ENCODE measurements at regions not wholly inside any gene's neighbourhood (a gene's known extent, or its start where the extent isn't known, plus 50 kb on each side); places are given as distances from the start of the nearest gene placed in this dataset.
"Not testable (repeated sequence)": the region's sequence is repeated elsewhere in the genome, so short reads cannot be mapped to it uniquely, and the experiment has no call there.

DNA sequence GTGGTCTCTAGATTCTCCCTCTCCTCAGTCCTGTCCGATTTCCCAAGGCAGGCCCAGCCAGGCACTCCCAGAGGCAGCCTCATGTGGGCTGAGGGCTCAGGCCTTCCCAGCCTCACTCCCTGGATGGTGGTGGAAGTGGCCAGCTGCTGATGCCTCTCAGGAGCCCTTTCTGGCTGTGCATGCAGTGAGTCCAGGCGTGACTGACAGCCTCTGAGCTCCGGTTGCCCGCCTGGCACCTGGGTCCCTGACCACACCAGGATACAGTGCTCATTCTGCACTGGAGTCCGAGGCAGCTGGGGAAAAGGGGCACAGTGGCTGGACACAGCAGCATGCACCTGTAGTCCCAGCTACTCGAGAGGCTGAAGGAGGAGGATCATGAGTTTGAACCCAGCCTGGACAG is 132.6 kb downstream of the CUL2 start:
- no peak for DNase-seq

DNA sequence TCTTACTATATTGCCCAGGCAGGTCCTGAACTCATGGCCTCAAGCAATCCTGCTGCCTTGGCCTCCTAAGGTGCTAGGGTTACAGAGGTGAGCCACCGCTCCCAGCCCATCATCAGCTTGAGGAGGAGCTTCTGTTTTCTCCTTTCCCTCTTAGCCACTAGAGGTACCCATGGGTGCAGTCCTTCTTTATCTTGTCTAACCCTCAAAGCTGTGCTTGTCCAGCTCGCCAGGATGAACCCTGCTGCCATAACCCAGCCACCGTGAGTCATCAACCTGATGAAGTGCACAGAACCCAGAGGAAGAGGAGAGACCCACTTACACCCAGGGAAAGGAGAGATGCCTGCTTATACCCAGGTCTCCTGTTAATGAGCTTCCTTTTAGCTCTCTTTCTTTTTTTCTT is 133.4 kb downstream of the CUL2 start:
- no peak for DNase-seq

DNA sequence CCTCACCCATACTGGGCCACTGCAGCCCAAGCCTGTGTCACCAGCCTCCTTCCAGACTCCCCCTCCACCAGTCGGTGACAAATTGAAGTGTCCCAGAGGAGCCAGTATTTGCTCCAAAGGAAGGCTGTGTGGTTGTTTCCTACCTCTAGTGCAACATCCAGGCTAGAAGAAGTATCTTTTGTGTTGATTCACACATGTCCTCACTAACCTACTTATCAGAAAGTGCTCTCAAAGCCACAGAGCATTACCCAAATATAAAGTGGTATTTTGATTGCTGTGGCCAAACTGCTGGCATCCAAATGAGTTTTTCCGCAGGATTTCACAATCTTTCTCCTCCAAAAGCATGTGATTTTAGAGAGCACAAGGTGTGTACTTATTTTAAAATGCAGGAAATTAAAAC is 134.8 kb downstream of the CUL2 start:
- DNase-seq, result no peak

DNA sequence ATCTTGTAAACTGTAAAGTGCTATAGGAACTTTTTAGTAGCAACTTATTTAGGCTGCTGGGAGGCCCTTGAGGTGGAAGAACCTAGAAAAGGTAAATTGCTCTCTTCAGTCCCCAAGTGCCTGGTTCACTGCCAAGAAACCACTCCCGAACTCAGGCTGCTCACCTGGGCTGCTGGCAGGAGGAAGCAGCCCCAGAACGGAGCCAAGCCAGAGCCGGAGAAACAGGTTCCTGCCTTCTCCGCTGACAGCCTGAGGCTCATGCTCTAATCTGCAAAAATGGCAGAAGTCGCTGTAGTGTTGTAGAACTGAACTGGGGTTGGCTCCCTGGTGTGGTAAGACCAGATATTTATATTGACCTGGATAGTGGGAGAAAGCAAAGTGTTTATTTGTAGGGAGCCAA is 136.0 kb downstream of the CUL2 start:
- DNase-seq, result no peak

DNA sequence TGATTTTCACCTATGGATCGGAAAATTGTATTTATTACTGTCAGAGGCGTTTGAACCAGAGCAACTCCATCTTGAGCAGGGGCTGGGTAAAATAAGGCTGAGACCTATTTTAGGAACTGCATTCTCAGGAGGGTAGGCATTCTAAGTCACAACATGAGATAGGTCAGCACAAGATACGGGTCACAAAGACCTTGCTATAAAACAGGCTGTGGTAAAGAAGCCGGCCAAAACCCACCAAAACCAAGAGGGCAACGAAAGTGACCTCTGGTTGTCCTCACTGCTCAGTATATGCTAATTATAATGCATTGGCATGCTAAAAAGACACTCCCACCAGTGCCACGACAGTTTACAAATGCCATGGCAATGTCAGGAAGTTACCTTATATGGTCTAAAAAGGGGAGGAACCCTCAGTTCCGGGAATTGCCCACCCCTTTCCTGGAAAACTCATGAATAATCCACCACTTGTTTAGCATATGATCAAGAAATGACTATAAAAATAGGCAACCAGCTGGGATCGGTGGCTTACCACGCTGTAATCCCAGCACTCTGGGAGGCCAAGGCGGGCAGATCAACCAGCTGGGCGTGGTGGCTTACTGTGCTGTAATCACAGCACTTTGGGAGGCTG is 136.3 kb upstream of the PARD3 start:
- DNase-seq, result peak; percentile 42

DNA sequence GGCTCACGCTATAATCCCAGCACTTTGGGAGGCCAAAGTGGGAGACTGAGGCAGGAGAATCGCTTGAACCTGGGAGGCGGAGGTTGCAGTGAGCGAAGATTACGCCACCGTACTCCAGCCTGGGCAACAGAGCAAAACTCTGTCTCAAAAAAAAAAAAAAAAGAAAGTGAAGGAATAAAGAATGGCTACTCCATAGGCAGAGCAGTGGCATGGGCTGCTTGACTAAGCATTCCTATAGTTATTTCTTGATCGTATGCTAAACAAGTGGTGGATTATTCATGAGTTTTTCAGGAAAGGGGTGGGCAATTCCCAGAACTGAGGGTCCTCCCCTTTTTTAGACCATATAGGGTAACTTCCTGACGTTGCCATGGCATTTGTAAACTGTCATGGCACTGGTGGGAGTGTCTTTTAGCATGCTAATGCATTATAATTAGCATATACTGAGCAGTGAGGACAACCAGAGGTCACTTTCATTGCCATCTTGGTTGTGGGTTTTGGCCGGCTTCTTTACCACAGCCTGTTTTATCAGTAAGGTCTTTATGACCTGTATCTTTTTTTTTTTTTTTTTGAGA is 130.9 kb upstream of the PARD3 start:
- DNase-seq, result not testable (repeated sequence)

DNA sequence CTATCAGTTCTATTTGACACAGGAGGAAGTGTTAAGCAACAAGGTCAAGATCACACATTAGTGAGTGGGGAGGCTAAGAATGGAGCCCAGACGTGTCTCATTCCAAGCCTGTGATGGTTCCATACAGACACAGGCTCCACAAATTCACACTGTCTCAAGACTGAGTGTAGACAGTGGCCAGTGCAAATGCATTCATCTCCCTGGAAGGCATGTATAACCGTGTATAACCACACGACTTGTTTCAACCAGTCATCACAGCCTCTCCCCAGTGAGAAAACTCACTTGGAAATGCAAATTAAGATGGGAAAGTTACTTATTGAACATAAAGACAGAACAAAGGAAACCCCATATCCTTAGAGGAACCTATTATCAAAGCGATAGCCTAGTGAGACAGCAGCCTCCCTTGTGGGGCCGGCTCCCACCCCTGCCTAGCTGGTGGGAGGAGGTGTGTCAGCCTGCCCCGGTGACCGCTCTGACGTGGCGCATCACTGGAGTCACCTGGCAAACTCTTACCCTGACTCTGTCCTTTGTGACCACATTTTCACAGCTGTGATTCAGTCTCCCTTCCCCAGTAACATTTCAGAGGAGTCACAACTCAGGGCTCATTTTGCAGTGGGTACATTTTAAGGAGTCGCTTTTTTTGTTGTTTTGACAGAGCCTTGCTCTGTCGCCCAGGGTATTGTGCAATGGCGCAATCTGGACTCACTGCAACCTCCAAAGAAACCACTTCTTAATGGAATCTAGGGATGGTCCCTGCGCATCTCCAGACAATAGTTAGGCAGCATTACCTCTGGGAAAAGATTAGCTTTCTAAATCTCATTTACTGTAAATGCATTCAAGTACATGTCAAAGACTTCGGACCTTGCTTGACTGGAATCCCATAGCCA is 126.6 kb upstream of the PARD3 start:
- peak; percentile 13 for DNase-seq

DNA sequence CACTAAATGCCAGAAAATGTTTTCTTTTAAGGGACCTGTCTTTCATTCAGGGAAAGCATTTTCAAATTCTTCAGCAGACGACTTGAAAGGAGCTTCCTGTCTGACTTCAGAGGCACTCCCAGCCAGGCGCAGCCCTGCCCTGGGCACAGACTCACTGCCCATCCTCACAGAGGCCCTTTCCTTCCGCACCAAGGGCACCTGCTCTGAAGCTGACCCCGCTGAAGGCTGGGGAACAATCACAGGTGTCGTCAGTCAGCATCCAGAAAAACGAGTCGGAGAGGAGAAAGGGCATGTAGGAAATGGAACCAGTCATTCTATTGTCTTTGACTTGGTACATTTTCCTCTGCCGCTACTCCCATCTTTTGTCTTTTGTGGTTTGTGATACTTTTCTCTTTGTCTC is 125.3 kb upstream of the PARD3 start:
- no peak for DNase-seq

DNA sequence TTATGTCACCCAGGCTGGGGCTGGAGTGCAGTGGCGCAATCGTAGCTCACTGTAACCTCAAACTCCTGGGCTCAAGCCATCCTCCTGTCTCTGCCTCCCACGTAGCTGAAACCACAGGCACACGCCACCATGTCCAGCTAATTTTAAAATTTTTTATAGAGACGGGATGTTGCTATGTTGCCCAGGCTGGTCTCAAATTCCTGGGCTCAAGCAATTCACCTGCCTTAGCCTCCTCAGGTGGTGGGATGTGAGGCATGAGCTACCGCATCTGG is 123.2 kb upstream of the PARD3 start:
- DNase-seq, result peak; percentile 22

DNA sequence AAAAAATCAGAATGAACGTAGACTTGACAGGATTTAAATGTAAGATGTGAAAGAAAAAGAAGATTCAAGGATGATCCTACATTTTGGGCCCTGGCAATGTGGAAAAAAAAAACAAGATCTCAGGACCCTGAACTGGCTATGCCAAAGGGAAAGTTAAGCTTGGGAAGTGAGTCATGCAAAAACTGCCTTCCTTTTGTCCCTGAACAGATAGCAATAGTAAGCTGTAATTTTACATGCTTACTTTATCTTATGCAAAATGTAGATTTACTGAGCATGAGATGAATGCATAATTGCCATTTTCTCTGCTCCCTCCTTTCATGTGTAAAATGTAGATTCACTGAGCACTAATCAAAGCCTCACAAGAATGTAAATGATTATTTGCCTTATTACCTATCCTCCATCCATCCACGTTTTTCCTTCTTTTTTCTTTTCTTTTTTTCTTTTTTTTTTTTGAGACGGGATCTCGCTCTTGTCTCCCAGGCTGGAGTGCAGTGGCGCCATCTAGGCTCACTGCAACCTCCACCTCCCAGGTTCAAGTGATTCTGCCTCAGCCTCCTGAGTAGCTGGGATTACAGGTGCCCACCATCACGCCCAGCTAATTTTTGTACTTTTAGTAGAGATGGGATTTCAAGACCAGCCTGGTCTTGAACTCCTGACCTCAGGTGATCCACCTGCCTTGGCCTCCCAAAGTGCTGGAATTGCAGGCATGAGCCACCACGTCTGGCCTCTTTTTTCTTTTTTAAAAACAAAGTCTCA is 122.7 kb upstream of the PARD3 start:
- DNase-seq, result peak; percentile 30

DNA sequence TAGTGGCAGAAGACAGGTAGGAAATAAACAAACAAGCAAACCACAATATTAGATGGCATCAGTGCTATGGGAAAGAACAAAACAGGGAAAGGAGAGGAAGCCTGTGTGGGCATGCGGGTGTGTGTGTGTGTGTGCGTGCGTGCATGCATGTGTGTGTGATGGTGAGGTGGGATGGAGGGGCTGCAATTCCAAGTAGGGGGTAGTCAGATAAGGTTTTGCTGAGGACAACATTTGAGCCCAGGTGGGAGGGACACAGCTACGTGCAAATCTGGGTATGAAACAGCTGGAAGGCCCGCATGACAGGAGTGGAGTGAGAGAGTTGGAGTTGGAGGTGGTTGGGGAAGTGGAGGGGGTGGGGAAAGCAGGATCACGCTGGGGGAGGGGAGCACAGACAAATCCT is 121.0 kb upstream of the PARD3 start:
- DNase-seq, result no peak

DNA sequence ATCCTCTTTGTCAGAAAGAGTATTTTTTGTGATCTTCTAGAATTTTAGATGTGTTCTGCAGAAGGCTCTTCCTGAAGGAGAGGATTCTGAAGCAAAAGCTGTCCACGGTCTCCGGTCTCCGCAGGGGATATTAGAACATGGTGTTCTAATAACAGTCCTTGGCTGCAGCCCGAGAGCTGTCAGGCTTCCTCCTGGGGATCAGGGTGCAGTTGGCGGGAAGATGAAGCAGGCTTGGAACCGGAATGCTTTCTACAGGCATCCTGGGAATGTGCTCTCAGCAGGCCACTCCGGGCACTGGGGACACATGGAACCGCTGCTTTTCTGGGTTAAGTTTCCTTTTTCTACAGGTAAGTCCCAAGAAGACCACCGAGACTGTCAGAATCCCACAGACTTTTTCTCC is 118.6 kb upstream of the PARD3 start:
- peak; percentile 36 for DNase-seq

DNA sequence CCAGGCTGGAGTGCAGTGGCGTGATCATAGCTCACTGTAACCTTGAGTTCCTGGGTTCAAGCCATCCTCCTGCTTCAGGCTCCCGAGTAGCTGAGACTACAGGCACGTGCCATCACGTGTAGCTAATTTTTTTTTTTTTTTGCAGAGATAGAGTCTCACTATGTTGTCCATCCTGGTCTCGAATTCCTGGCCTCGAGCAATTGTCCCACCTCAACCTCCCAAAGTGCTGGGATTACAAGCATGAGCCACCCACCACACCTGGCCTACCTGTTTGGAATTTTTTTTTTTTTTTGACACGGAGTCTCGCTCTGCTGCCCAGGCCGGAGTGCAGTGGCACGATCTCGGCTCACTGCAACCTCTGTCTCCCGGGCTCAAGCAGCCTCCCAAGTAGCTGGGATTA is 117.1 kb upstream of the PARD3 start:
- DNase-seq, result no peak

DNA sequence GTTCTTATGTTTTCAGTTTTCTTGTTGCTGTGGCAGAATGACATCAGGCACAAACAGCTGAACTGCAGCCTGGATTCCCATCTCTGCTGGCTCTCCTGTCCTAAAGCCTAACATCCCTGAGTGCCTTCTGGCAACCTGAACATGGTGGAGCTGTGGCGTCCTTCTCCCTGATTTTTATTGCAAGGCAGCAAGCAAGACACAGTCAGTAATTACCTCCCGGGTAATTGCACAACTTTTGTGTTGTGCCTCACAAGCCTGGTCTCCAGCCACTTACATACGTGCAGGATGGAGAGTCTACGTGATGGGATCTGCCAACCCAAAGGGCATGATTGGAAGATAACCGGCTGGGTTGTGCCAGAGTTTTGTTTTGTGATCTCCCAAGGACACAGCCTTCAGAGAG is 116.1 kb upstream of the PARD3 start:
- DNase-seq, result no peak

DNA sequence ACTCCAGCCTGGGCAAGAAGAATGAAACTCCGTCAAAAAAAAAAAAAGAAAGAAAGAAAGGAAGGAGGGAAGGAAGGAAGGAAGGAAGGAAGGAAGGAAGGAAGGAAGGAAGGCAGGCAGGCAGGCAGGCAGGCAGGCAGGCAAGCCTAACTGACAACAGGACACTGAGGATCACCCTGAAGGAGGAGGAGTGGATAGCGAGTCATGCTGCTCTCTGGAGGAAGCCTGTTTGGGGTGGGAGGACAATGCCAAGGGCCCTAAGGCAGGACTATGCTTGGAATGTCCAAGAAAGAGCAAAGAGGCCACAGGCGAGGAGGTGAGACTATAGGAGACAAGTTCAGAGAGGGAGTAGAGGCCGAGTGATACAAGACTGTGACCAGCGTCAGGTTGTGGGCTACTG is 107.0 kb upstream of the PARD3 start:
- DNase-seq, result peak; percentile 29

DNA sequence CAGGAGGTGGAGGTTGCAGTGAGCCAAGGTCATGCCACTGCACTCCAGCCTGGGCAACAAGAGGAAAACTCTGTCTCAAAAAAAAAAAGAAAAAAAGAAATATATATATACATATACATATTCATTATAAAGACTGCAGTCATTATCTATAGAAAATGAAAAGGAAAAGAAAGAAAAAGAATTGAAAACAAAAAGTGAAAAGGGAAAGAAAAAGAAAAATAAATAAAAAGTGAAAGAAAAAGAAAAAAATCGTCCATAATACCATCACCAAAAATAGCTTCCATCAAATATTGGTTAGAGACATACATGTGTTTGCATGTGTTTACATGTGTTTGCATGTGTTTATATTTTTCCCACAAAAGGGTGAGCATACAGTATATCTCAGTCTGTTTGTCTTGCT is 105.5 kb upstream of the PARD3 start:
- DNase-seq, result no peak

DNA sequence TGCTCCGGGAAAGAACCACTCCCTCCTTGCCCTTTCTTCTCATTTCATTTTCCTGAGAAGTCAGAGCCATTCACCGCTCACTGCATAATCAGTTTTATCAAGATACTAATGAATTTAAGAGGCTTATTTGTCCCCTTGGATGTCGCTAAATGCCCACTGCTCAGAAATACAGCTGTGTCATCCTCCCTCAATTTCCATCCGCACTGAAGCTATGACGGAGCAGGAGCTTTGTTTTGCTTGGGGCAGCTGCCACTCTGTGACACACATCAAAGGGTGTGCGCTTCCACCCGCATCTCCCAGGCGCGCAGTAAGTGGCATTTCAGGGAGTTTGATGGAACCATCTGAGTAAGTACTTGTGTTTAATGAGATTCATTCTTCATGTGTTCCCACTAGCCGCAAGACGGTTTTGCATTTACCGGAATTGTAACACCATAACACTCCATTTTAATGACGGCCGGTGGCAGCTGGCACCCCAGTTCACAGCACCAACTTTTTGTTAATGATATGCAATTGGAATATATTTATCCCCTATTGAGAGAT is 103.8 kb upstream of the PARD3 start:
- no peak for DNase-seq

DNA sequence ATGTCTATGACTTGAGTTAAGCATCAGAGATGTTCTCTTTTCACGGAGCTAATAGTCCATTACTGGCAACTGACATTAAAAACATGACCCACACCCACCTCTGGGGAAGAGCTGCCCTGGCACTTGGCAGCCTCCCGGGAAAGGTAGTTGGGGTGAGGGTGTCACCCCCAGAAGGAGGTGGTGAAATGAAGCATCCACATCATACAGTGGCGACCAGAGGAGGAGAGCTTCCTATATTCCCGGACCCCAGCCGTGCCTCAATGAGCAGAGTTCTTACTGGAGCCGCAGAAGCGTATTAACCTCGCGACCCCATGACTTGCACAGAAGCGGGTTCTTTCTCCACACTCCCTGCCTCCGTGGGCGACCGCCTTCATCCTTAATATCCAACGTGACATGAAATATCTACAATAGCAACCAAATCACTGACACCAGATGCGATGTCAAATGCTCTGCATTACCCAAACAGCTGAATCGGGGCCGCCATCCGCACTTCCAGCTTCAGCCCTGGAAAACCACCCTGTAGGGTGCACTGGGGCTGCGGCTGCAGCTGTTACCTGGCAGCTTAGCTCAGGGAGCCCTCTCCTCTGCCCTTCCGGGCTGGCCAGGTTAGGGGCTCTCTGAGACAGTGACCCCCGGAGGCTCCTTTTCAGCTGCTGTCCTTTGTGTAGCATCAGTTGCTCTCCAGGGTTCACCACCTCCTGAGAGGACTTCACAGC is 103.1 kb upstream of the PARD3 start:
- no peak for DNase-seq

DNA sequence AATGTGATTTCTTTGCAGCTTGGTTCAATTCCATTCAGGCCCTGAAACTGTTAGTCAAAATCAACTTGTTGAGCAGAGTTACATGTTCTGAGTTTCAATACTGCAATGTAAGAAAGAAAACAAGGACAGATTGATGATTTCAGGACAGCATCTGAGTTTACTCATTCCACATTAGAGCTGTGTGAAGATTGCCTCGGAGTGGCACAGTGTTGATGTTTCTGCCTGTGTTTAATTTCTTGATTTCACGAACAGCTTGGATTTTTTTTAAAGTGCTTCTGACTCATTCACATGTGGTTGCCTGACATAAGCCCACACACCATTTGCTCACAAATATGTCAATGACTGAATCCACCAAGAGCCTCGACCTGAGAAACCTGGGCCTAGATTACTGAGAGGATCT is 101.2 kb upstream of the PARD3 start:
- DNase-seq, result peak; percentile 88

DNA sequence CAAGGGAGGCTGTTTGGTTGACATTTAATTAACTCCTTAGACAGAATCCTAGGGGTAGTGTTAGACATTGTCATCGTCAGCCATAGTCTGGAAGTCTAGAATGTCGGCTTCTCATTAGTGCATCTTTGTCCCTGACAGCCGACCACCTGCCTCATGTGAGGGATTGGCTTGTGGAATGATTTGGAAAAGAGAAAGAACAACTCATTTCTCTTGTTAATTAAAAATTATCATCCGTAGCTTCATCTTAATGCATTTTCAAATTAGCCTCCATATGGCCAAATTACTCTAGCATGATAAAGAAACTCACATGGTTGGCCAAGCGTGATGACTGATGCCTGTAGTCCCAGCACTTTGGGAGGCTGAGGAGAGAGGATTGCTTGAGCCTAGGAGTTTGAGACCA is 97.7 kb upstream of the PARD3 start:
- DNase-seq, result no peak

DNA sequence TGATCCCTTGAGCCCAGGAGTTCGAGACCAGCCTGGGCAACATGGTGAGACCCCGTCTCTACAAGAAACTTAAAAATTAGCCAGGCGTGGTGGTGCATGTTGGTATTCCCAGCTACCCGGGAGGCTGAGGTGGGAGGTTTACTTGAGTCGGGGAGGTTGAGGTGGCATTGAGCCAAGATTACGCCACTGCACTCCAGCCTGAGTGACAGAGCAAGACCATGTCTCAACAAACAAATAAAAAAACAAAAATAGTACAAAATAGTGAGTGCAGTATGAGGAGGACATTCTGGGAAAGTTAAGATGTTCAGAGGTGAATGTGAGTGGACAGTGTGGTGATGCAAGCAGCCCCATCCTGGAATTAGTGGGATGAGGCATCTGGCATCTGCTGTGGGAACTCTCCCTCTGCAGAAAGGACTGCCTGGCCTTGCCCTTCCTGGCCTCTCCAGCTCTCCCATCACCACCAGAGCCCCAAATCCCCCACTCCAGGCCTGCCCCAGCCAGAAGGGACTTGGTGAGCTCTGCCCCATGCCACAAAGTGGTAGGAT is 96.6 kb upstream of the PARD3 start:
- DNase-seq, result no peak

DNA sequence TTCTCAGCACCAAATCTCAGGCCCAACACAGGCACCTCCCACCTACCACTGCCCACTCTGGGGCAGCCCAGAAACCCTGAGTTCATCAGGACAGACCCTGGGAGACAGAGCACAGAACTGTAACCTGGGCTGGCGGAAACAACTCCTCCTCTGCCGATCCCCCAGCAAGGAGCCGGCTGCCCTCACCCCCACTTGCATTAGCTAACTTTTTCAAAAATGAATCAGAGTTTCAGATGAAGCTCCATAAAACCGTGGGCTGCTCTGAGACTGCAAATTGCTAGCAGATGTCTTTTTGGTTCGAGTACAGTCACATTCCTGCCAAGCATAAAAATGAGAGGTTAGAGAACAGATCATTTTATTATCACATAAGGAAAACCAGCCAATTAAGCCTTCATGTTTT is 93.4 kb upstream of the PARD3 start:
- DNase-seq, result peak; percentile 92
